ENCODE measurements at regions not wholly inside any gene's neighbourhood (a gene's known extent, or its start where the extent isn't known, plus 50 kb on each side); places are given as distances from the start of the nearest gene placed in this dataset.
A peak's percentile ranks its signal among the peaks of the same experiment; 100 is the strongest.

DNA sequence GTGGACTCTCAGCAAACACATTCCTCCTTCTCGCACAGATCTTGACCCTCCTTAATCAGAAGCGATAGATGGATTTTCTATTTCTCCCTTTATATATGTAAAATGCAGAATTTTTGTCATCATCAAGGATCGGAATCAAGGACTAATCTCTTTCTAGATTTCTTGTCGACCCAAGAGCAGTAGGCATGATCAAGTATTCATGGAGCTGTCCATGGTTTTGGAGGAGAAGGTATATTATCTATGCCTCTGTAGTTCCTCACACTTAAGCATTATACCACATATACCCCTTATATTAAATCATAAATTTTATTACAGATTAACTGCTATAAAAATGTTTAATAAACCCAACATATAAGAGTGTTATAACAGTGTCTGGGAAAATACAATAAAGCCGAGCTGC is 886.8 kb downstream of the NLGN4X start:
- no peak for DNase-seq (ENCODE audit: low spot score in 2 of 2)
- 87 to 94% methylated on average over 5 of the region's 5 CpGs for WGBS, 2 donors
- intact Hi-C loops (cut with DNase I; ENCODE audit: low total_unique reads), result no loop called here

DNA sequence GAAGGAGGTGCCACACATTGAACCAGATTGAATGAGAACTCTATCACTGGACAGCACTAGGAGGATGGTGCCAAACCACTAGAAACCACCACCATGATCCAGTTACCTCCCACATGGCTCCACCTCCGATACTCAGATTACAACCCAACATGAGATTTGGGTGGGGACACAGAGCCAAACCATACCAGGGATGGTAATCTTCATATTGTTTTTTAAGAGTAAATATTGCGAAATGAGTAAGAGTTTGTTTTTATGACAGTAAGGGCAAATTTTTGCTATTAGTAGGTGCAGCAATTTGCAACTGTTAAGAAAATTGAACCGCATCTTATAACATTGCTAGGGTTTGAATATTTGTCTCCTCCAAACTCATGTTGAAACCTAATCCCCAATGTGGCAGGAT is 891.5 kb downstream of the NLGN4X start:
- no peak overlapping the region for H3K4me3 ChIP-seq (ENCODE audit: low read depth, poor library complexity, severe bottlenecking)
- intact Hi-C loops (cut with DNase I; ENCODE audit: low total_unique reads), result no loop called here
- no peak for TF ChIP-seq POLR2A (IDR thresholded peaks at IDR 0.05)
- TF ChIP-seq, protein P1, sequence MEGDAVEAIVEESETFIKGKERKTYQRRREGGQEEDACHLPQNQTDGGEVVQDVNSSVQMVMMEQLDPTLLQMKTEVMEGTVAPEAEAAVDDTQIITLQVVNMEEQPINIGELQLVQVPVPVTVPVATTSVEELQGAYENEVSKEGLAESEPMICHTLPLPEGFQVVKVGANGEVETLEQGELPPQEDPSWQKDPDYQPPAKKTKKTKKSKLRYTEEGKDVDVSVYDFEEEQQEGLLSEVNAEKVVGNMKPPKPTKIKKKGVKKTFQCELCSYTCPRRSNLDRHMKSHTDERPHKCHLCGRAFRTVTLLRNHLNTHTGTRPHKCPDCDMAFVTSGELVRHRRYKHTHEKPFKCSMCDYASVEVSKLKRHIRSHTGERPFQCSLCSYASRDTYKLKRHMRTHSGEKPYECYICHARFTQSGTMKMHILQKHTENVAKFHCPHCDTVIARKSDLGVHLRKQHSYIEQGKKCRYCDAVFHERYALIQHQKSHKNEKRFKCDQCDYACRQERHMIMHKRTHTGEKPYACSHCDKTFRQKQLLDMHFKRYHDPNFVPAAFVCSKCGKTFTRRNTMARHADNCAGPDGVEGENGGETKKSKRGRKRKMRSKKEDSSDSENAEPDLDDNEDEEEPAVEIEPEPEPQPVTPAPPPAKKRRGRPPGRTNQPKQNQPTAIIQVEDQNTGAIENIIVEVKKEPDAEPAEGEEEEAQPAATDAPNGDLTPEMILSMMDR (IDR thresholded peaks at IDR 0.05), result no peak
- DNase-seq (ENCODE audit: low spot score in 2 of 2), result no peak
- WGBS, 2 donors, result 93 to 94% methylated on average over 3 of the region's 3 CpGs

More for the DNA sequence above, 886.8 kb downstream of the NLGN4X start:
- no peak for TF ChIP-seq POLR2A (IDR thresholded peaks at IDR 0.05)
- TF ChIP-seq, protein P1 (IDR thresholded peaks at IDR 0.05), result no peak
- H3K4me3 ChIP-seq (ENCODE audit: low read depth, poor library complexity, severe bottlenecking), result no peak overlapping the region

GRCh38 chrX:5324546-5324945 is 904.1 kb downstream of the NLGN4X start:
- no peak for TF ChIP-seq POLR2A (IDR thresholded peaks at IDR 0.05)
- TF ChIP-seq, protein P1 (IDR thresholded peaks at IDR 0.05), result no peak
- intact Hi-C loops (cut with DNase I; ENCODE audit: low total_unique reads), result no loop called here
- no peak for DNase-seq (ENCODE audit: low spot score in 2 of 2)
- whole genome bisulfite sequencing, 2 donors, result 56 to 67% methylated on average over 1 of the region's 1 CpG
- no peak overlapping the region for H3K4me3 ChIP-seq (ENCODE audit: low read depth, poor library complexity, severe bottlenecking)

DNA sequence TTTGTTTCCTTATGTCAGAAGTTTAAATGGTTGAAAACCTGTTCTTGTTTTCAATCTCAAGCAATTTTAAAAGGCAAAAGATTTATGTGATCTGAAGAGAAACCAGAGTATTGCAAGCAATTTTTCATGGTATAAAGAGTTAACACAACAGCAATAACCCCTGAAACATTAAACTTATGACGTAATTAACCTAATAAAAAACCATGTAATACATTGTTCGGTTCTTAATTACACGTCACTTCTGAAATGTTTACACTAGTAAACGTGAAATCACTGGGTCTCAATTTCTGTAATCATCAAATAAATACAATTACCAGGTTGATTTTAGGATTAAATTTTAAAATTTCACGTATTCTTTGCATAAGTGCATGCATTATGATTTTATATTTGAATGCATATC is 914.5 kb downstream of the NLGN4X start:
- no peak overlapping the region for H3K4me3 ChIP-seq (ENCODE audit: low read depth, poor library complexity, severe bottlenecking)
- WGBS, 2 donors, result 64 to 76% methylated on average over 5 of the region's 5 CpGs
- intact Hi-C loops (cut with DNase I; ENCODE audit: low total_unique reads), result no loop called here
- DNase-seq (ENCODE audit: low spot score in 2 of 2), result no peak
- TF ChIP-seq, protein P1 (IDR thresholded peaks at IDR 0.05), result no peak
- no peak for TF ChIP-seq POLR2A (IDR thresholded peaks at IDR 0.05)

DNA sequence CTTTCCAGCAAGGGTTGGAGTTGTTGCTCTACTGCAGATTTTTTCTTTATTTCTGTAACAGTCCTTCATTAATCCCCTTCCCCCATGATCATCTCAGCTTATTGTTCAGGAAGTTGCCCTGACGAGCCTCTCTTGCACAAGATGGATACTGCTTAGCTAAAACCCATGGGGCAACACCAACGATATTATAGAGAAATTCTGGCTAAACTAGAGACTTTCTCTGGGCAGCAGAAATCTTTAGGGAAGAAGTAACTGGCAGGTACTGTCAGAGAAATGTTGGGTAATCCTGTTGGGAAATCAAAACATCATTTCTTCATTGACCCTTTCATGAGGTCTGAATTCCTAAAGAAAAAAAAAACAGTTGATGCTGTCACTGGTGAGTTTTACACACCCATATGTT is 921.3 kb downstream of the NLGN4X start:
- no peak overlapping the region for H3K4me3 ChIP-seq (ENCODE audit: low read depth, poor library complexity, severe bottlenecking)
- WGBS, 2 donors, result 37 to 38% methylated on average over 2 of the region's 2 CpGs
- no peak for DNase-seq (ENCODE audit: low spot score in 2 of 2)
- intact Hi-C loops (cut with DNase I; ENCODE audit: low total_unique reads), result no loop called here
- no peak for TF ChIP-seq POLR2A (IDR thresholded peaks at IDR 0.05)
- TF ChIP-seq, protein P1 (IDR thresholded peaks at IDR 0.05), result no peak

DNA sequence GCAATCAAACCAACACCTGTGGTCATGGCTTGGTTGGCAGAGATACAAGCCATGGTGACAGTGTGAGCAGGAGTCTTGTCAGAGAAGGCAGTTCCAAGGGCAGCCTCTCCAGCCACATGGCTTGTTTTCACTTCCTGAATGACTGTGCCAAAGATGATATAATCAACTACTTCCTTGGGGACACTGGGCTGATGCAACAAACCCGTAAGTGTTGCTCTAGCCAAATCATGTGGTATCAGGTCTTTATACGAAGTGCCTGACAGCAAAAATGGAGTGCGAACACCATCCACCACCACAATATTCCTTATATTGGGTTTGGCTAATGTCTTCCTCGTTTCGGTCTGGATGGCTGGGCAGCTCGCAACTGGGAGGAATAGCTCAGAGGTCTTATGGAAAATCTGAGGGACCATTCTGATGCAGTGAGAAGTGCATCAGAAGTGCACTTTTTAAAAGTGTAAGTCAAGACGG is 922.0 kb downstream of the NLGN4X start:
- no peak overlapping the region for H3K4me3 ChIP-seq (ENCODE audit: low read depth, poor library complexity, severe bottlenecking)
- TF ChIP-seq, protein P1 (IDR thresholded peaks at IDR 0.05), result no peak
- no peak for TF ChIP-seq POLR2A (IDR thresholded peaks at IDR 0.05)
- intact Hi-C loops (cut with DNase I; ENCODE audit: low total_unique reads), result no loop called here
- 72 to 81% methylated on average over 7 of the region's 7 CpGs for WGBS, 2 donors
- DNase-seq (ENCODE audit: low spot score in 2 of 2), result peak in 1 of 2 donors; percentile 12

All from lower leg skin (tissue), 4 donors.